Peyer's patch (tissue), 4 donors: ENCODE measurements at regions not wholly inside any gene's neighbourhood (a gene's known extent, or its start where the extent isn't known, plus 50 kb on each side); places are given as distances from the start of the nearest gene placed in this dataset.

Experiments used
- DNase-seq, 3 donors: peaks; one replicate each; pipeline ENCODE4 v3.0.0-alpha.2; 2017 to 2019
- H3K27ac ChIP-seq, 4 donors: fragments of 200-600 bp; sonication (generic); one replicate each; pipeline ENCODE4 v1.5.1; 2016 to 2019
- H3K27me3 ChIP-seq, 2 donors: fragments of 200-600 bp; sonication (generic); one replicate each; pipeline ENCODE4 v1.5.1; 2019
- H3K36me3 ChIP-seq, 3 donors: fragments of 200-600 bp; sonication (generic); one replicate each; pipeline ENCODE4 v1.5.1; 2016 to 2019
- H3K4me1 ChIP-seq, 4 donors: fragments of 200-600 bp; sonication (generic); one replicate each; pipeline ENCODE4 v1.5.1; 2016 to 2019
- H3K4me3 ChIP-seq, 4 donors: fragments of 200-600 bp; sonication (generic); 1 replicate in 3 of 4; 2 replicates in 1 of 4; pipeline ENCODE4 v1.5.1; 2016 to 2019; ENCODE audit warnings: mild to moderate bottlenecking in 1 of 4
- H3K9me3 ChIP-seq, 4 donors: fragments of 200-600 bp; sonication (generic); one replicate each; pipeline ENCODE4 v1.5.1; 2016 to 2019; ENCODE audit warnings: mild to moderate bottlenecking in 1 of 4
- POLR2A ChIP-seq, 2 donors: fragments of 450-650 bp; IDR thresholded peaks; one replicate each; pipeline ENCODE4 v1.5.1; 2017; ENCODE audit warnings: antibody characterized with exemption in 2 of 2, mild to moderate bottlenecking in 2 of 2, moderate library complexity in 2 of 2
- TF ChIP-seq, protein P1 (sequence below), 6 experiments: fragments of 450-650 bp in 4 of 6; fragments of 200-600 bp in 2 of 6; sonication (generic) in 1 of 6; IDR thresholded peaks; one replicate each; pipeline ENCODE4 v1.5.1; 2017 to 2019; ENCODE audit warnings: antibody characterized with exemption in 6 of 6, mild to moderate bottlenecking in 3 of 6, moderate library complexity in 1 of 6

DNA sequence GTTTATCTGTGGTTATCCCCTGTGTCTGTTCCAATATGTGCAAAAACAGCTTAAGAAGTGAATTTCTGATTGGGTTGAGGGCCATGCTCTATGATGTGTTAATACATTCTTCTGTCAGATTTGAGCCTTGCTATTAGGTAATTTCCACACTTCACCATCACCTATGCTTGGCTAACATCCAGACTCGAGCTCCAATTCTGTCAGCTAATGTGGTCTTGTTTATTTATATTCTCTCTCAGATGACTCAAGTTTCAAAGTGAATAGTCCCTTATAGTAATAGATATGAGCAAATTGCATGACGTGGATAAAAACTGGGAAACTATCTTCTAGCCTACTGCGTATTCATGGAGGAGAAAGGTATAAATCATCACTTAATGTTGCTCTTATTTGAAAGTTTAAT lies 451.3 kb downstream of the SNAPC1 start:
- H3K4me1 ChIP-seq, result no peaks in the 10 kb centered on the region
- DNase-seq, result no peak
- no peaks in the 10 kb centered on the region for H3K36me3 ChIP-seq
- no peak for TF ChIP-seq POLR2A (IDR thresholded peaks at IDR 0.05)
- TF ChIP-seq, protein P1, sequence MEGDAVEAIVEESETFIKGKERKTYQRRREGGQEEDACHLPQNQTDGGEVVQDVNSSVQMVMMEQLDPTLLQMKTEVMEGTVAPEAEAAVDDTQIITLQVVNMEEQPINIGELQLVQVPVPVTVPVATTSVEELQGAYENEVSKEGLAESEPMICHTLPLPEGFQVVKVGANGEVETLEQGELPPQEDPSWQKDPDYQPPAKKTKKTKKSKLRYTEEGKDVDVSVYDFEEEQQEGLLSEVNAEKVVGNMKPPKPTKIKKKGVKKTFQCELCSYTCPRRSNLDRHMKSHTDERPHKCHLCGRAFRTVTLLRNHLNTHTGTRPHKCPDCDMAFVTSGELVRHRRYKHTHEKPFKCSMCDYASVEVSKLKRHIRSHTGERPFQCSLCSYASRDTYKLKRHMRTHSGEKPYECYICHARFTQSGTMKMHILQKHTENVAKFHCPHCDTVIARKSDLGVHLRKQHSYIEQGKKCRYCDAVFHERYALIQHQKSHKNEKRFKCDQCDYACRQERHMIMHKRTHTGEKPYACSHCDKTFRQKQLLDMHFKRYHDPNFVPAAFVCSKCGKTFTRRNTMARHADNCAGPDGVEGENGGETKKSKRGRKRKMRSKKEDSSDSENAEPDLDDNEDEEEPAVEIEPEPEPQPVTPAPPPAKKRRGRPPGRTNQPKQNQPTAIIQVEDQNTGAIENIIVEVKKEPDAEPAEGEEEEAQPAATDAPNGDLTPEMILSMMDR (IDR thresholded peaks at IDR 0.05), result no peak
- H3K27me3 ChIP-seq, result no peaks in the 10 kb centered on the region
- no peak overlapping the region for H3K4me3 ChIP-seq
- no peak overlapping the region for H3K27ac ChIP-seq
- H3K9me3 ChIP-seq, result no peaks in the 10 kb centered on the region

DNA sequence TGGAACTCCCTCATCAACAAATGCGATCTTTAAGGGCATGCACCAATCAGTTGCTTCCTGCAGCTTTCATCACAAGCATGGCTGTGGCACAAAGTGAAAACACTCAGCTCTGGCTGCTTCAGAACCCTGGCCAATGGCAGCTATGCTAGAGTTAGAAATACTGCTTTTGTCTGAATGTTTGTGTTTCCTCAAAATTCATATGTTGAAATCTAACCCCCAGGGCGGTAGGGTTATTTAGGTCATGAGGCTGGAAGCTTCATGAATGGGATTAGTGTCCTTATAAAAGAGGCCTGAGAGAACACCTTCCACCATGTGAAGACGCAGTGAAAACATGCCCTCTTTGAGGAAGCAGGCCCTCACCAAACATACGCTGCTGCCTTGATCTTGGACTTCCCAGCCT lies 453.9 kb downstream of the SNAPC1 start:
- Histone ChIP-seq H3K4me1 (no peaks in the 10 kb centered on the region), H3K4me3 (no peak overlapping the region), H3K36me3 (no peaks in the 10 kb centered on the region), H3K9me3 (no peaks in the 10 kb centered on the region), H3K27me3 (no peaks in the 10 kb centered on the region), H3K27ac (no peak overlapping the region)
- TF ChIP-seq POLR2A (IDR thresholded peaks at IDR 0.05), result no peak
- TF ChIP-seq, protein P1 (IDR thresholded peaks at IDR 0.05), result no peak
- no peak for DNase-seq

DNA sequence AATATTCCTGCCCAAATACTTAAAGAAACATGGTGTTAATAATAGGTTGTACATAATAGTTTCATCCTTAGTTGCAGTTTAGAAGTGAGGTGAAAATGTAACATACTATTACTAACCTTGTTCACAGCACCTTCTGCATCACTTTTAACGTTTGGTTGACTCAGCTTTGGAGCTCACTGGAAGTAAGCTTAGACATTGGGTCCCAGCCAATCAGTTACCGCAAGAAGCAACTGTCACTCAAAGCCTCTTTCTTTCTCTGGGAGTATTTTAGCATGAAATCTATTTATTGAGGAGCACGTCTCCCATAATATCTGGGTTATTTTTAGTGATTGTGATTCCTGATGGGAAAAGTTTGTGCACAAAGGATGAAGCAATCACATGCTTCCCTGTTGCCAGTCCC lies 472.6 kb downstream of the SNAPC1 start:
- Histone ChIP-seq H3K4me3 (no peak overlapping the region), H3K27ac (no peak overlapping the region), H3K36me3 (no peaks in the 10 kb centered on the region), H3K4me1 (no peaks in the 10 kb centered on the region), H3K27me3 (no peaks in the 10 kb centered on the region), H3K9me3 (peaks cover 0 to 7% (median 0%) of the 10 kb centered on the region in 4 donors)
- DNase-seq, result no peak
- no peak for TF ChIP-seq POLR2A (IDR thresholded peaks at IDR 0.05)
- TF ChIP-seq, protein P1 (IDR thresholded peaks at IDR 0.05), result no peak

DNA sequence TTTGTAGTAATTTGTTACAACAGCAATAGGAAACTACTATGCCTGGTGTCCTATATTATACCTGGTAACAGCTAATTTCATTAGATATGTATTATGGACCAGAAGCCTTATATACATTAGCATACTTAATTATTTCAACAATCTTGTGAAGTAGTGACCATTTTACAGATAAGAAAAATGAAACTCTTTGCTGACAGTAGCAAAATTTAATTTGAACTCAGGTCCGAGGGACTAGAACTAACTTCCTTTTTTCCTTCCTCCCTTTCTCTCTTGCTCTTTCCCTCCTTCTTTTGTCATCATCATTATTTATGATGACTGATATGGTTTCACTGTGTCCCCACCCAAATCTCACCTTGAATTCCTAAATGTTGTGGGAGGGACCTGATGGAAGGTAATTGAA lies 482.0 kb downstream of the SNAPC1 start:
- no peak overlapping the region for H3K4me3 ChIP-seq
- TF ChIP-seq, protein P1 (IDR thresholded peaks at IDR 0.05), result no peak
- TF ChIP-seq POLR2A (IDR thresholded peaks at IDR 0.05), result no peak

DNA sequence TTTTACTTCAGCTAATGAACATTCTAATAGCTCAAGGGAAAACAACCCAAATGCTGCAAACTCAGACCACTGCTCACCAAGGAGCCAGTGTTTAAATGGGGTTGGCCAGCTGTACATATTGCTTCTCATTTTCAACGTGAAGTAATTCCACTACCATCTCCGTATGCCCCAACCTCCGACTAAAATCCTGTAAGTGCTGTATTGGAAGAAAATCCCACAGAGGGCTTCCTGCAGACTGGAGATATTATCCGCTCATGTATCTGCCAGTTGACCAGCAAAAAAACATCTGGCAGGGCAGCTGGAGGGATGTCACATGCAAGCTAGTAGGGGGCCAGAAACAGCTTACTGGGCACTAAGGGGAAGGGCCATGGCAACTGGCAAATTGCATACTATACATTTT lies 485.0 kb downstream of the SNAPC1 start:
- Histone ChIP-seq H3K36me3 (no peaks in the 10 kb centered on the region), H3K27me3 (no peaks in the 10 kb centered on the region), H3K27ac (no peak overlapping the region), H3K4me1 (no peaks in the 10 kb centered on the region), H3K9me3 (no peaks in the 10 kb centered on the region), H3K4me3 (no peak overlapping the region)
- no peak for TF ChIP-seq POLR2A (IDR thresholded peaks at IDR 0.05)
- TF ChIP-seq, protein P1 (IDR thresholded peaks at IDR 0.05), result no peak
- no peak for DNase-seq

More for the DNA sequence above, 482.0 kb downstream of the SNAPC1 start:
- Histone ChIP-seq H3K4me1 (no peaks in the 10 kb centered on the region), H3K27me3 (no peaks in the 10 kb centered on the region), H3K9me3 (no peaks in the 10 kb centered on the region), H3K27ac (no peak overlapping the region), H3K36me3 (no peaks in the 10 kb centered on the region)
- DNase-seq, result no peak

DNA sequence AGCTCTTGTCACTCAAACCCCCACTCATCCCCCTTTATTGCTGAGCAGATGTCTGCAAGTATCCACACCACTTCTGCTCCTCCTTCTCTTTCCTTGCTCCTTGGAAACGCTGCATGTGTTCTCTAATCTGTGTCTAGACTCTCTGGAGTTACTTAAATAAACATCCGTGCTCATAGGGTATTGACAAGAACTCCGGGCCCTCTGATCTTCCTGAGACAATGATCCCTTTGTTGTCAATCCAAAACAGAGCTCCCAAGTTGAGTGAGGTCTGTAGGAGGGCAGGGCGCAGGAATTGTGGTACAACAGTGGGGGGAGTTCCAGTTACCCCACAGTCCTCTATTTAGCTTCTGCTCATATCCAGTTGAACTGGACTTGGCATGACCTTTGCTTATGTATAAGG lies 489.0 kb downstream of the SNAPC1 start:
- H3K27ac ChIP-seq, result no peak overlapping the region
- H3K36me3 ChIP-seq, result no peaks in the 10 kb centered on the region
- no peaks in the 10 kb centered on the region for H3K27me3 ChIP-seq
- no peaks in the 10 kb centered on the region for H3K9me3 ChIP-seq
- TF ChIP-seq, protein P1 (IDR thresholded peaks at IDR 0.05), result no peak
- no peak for TF ChIP-seq POLR2A (IDR thresholded peaks at IDR 0.05)
- H3K4me3 ChIP-seq, result no peak overlapping the region
- no peak for DNase-seq
- no peaks in the 10 kb centered on the region for H3K4me1 ChIP-seq
